Liver (tissue), 3 donors: ENCODE measurements at regions not wholly inside any gene's neighbourhood (a gene's known extent, or its start where the extent isn't known, plus 50 kb on each side); places are given as distances from the start of the nearest gene placed in this dataset.

Experiments
- ATF3 ChIP-seq: IDR thresholded peaks from 2 replicates; pipeline ENCODE4 v1.6.1; 2016; ENCODE audit warnings: antibody characterized with exemption
- CTCF ChIP-seq: fragments of 150-350 bp; IDR thresholded peaks from 2 replicates; pipeline ENCODE4 v1.5.1; 2017; ENCODE audit warnings: improper control_type of control experiment, low read depth, low read length; ENCODE audit not compliant: missing input control
- EGR1 ChIP-seq, 2 donors: IDR thresholded peaks; 2 replicates each; pipeline ENCODE4 v1.6.1; 2016 to 2018; ENCODE audit warnings: antibody characterized with exemption in 2 of 2, low read depth in 2 of 2
- FOXA1 ChIP-seq: IDR thresholded peaks from 2 replicates; pipeline ENCODE4 v1.6.1; 2016; ENCODE audit warnings: antibody characterized with exemption
- HNF4A ChIP-seq, 2 donors: conservative IDR thresholded peaks; 2 replicates each; pipeline ENCODE4 v1.6.1; 2016; ENCODE audit warnings: antibody characterized with exemption in 2 of 2, mild to moderate bottlenecking in 2 of 2
- JUND ChIP-seq, 2 donors: IDR thresholded peaks; 2 replicates each; pipeline ENCODE4 v1.6.1; 2016; ENCODE audit warnings: antibody characterized with exemption in 2 of 2
- NR2F2 ChIP-seq: IDR thresholded peaks from 2 replicates; pipeline ENCODE4 v1.6.1; 2016; ENCODE audit warnings: antibody characterized with exemption
- RAD21 ChIP-seq, 2 donors: IDR thresholded peaks; 2 replicates each; pipeline ENCODE4 v1.6.1; 2016; ENCODE audit warnings: antibody characterized with exemption in 2 of 2, mild to moderate bottlenecking in 2 of 2
- REST ChIP-seq: IDR thresholded peaks from 2 replicates; pipeline ENCODE4 v1.6.1; 2016; ENCODE audit warnings: antibody characterized with exemption, mild to moderate bottlenecking
- RXRA ChIP-seq, 2 donors: IDR thresholded peaks; 2 replicates each; pipeline ENCODE4 v1.6.1; 2017 to 2018; ENCODE audit warnings: antibody characterized with exemption in 2 of 2, mild to moderate bottlenecking in 1 of 2
- SP1 ChIP-seq: IDR thresholded peaks from 2 replicates; pipeline ENCODE4 v1.6.1; 2018; ENCODE audit warnings: antibody characterized with exemption, mild to moderate bottlenecking
- TAF1 ChIP-seq: conservative IDR thresholded peaks from 2 replicates; pipeline ENCODE4 v1.6.1; 2016; ENCODE audit warnings: antibody characterized with exemption, mild to moderate bottlenecking
- YY1 ChIP-seq: IDR thresholded peaks from 2 replicates; pipeline ENCODE4 v1.6.1; 2016; ENCODE audit warnings: antibody characterized with exemption, mild to moderate bottlenecking
- ZBTB33 ChIP-seq: IDR thresholded peaks from 2 replicates; pipeline ENCODE4 v1.6.1; 2016; ENCODE audit warnings: antibody characterized with exemption
- donor health status: healthy.
- donor health status: healthy.

- no peak for TF ChIP-seq EGR1 (IDR thresholded peaks at IDR 0.05; ENCODE audit: low read depth in 2 of 2)
- TF ChIP-seq CTCF = no peak
- no peak for TF ChIP-seq NR2F2
- no peak for TF ChIP-seq HNF4A (conservative IDR thresholded peaks at IDR 0.05)
- no peak for TF ChIP-seq RAD21 (IDR thresholded peaks at IDR 0.05)
- TF ChIP-seq FOXA1 = no peak
- TF ChIP-seq REST = no peak
- no peak for TF ChIP-seq ATF3
- no peak for TF ChIP-seq YY1
- no peak for TF ChIP-seq TAF1
- TF ChIP-seq RXRA (IDR thresholded peaks at IDR 0.05) = no peak
- TF ChIP-seq SP1 = no peak
- no peak for TF ChIP-seq ZBTB33
- no peak for TF ChIP-seq JUND (IDR thresholded peaks at IDR 0.05)
These were observed 422.3 kb downstream of the TMEM232 start for GRCh38 chr5:110304176-110304575.
